Dermis blood vessel endothelial cell (primary cell): ENCODE measurements at regions not wholly inside any gene's neighbourhood (a gene's known extent, or its start where the extent isn't known, plus 50 kb on each side); places are given as distances from the start of the nearest gene placed in this dataset.

Experiments
- DNase-seq: peaks from one replicate; pipeline ENCODE4 v3.0.0; 2010

- no peak for DNase-seq
These were observed 482.5 kb downstream of the PABPC4L start for GRCh38 chr4:133719098-133719497.

GRCh38 chr4:133714211-133714610 lies 487.4 kb downstream of the PABPC4L start:
- no peak for DNase-seq

GRCh38 chr4:133713340-133713739 lies 488.2 kb downstream of the PABPC4L start:
- DNase-seq, result no peak

- DNase-seq, result no peak
These were observed 489.8 kb downstream of the PABPC4L start for GRCh38 chr4:133711817-133712216.

GRCh38 chr4:133694416-133694815 lies 507.2 kb downstream of the PABPC4L start:
- DNase-seq, result no peak

GRCh38 chr4:133683967-133684366 lies 517.6 kb downstream of the PABPC4L start:
- DNase-seq, result no peak

- DNase-seq, result no peak
These were observed 519.2 kb downstream of the PCDH10 start for GRCh38 chr4:133668061-133668851.

- DNase-seq, result no peak
These were observed 498.1 kb downstream of the PCDH10 start for GRCh38 chr4:133647206-133647605.

- no peak for DNase-seq
These were observed 492.1 kb downstream of the PCDH10 start for GRCh38 chr4:133641191-133641590.

- DNase-seq, result no peak
These were observed 489.7 kb downstream of the PCDH10 start for GRCh38 chr4:133638751-133639150.

GRCh38 chr4:133637161-133637560 lies 488.1 kb downstream of the PCDH10 start:
- DNase-seq, result no peak

GRCh38 chr4:133624744-133625143 lies 475.6 kb downstream of the PCDH10 start:
- no peak for DNase-seq

GRCh38 chr4:133623847-133624246 lies 474.8 kb downstream of the PCDH10 start:
- no peak for DNase-seq

GRCh38 chr4:133621628-133622027 lies 472.5 kb downstream of the PCDH10 start:
- no peak for DNase-seq

GRCh38 chr4:133620555-133620954 lies 471.5 kb downstream of the PCDH10 start:
- DNase-seq, result no peak

GRCh38 chr4:133618963-133619362 lies 469.9 kb downstream of the PCDH10 start:
- DNase-seq, result no peak

- DNase-seq, result no peak
These were observed 450.9 kb downstream of the PCDH10 start for GRCh38 chr4:133600008-133600407.

GRCh38 chr4:133598779-133599178 lies 449.7 kb downstream of the PCDH10 start:
- DNase-seq, result no peak

GRCh38 chr4:133597251-133597650 lies 448.2 kb downstream of the PCDH10 start:
- DNase-seq, result no peak

GRCh38 chr4:133596459-133596858 lies 447.4 kb downstream of the PCDH10 start:
- DNase-seq, result no peak

- DNase-seq, result no peak
These were observed 445.5 kb downstream of the PCDH10 start for GRCh38 chr4:133594390-133595207.

- DNase-seq, result no peak
These were observed 444.7 kb downstream of the PCDH10 start for GRCh38 chr4:133593764-133594163.

- DNase-seq, result no peak
These were observed 443.5 kb downstream of the PCDH10 start for GRCh38 chr4:133592591-133592990.

GRCh38 chr4:133592106-133592505 lies 443.0 kb downstream of the PCDH10 start:
- DNase-seq, result no peak
